Uterus (tissue), 2 donors: ENCODE measurements at regions not wholly inside any gene's neighbourhood (a gene's known extent, or its start where the extent isn't known, plus 50 kb on each side); places are given as distances from the start of the nearest gene placed in this dataset.

Experiments
- POLR2A ChIP-seq, 2 donors: fragments of 450-650 bp; IDR thresholded peaks; one replicate each; pipeline ENCODE4 v1.6.1; 2016; ENCODE audit warnings: antibody characterized with exemption in 2 of 2, mild to moderate bottlenecking in 1 of 2, moderate library complexity in 1 of 2
- TF ChIP-seq, protein P1 (sequence below), 4 experiments: fragments of 200-600 bp in 2 of 4; fragments of 450-650 bp in 2 of 4; sonication (generic) in 2 of 4; IDR thresholded peaks; one replicate each; pipeline ENCODE4 v1.5.1; 2016 to 2019; ENCODE audit warnings: antibody characterized with exemption in 4 of 4, mild to moderate bottlenecking in 2 of 4, moderate library complexity in 1 of 4

DNA sequence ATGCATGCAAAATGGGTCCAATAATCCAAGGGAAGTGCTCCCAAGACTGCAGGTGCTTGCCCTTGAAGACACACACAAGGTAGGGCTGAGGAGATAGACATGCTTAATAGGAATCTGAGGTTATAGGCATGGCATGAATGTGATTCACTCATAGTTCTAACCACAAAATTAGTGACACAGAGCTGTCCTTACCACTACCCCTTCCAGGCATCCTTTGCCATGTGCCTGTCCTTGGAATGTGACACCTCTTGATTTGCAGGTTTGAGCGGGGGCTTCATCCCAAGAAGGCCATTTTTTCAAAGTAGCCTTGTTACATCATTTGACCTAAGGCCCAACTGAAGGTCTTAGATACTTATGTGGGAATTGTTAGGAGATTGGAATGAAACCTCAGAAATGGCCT, 112.5 kb downstream of the CCNG2 start:
- TF ChIP-seq, protein P1, sequence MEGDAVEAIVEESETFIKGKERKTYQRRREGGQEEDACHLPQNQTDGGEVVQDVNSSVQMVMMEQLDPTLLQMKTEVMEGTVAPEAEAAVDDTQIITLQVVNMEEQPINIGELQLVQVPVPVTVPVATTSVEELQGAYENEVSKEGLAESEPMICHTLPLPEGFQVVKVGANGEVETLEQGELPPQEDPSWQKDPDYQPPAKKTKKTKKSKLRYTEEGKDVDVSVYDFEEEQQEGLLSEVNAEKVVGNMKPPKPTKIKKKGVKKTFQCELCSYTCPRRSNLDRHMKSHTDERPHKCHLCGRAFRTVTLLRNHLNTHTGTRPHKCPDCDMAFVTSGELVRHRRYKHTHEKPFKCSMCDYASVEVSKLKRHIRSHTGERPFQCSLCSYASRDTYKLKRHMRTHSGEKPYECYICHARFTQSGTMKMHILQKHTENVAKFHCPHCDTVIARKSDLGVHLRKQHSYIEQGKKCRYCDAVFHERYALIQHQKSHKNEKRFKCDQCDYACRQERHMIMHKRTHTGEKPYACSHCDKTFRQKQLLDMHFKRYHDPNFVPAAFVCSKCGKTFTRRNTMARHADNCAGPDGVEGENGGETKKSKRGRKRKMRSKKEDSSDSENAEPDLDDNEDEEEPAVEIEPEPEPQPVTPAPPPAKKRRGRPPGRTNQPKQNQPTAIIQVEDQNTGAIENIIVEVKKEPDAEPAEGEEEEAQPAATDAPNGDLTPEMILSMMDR (IDR thresholded peaks at IDR 0.05) = no peak
- no peak for TF ChIP-seq POLR2A (IDR thresholded peaks at IDR 0.05)
